HG03520 (cell line): ENCODE measurements at regions not wholly inside any gene's neighbourhood (a gene's known extent, or its start where the extent isn't known, plus 50 kb on each side); places are given as distances from the start of the nearest gene placed in this dataset.
"Not testable (repeated sequence)": the region's sequence is repeated elsewhere in the genome, so short reads cannot be mapped to it uniquely, and the experiment has no call there.

ENCODE experiments used
- ATAC-seq: cut with Tn5 transposase; IDR thresholded peaks from one replicate; pipeline ENCODE4 v1.9.1; 2021; ENCODE audit warnings: mild to moderate bottlenecking, moderate library complexity; ENCODE audit not compliant: unreplicated experiment

DNA sequence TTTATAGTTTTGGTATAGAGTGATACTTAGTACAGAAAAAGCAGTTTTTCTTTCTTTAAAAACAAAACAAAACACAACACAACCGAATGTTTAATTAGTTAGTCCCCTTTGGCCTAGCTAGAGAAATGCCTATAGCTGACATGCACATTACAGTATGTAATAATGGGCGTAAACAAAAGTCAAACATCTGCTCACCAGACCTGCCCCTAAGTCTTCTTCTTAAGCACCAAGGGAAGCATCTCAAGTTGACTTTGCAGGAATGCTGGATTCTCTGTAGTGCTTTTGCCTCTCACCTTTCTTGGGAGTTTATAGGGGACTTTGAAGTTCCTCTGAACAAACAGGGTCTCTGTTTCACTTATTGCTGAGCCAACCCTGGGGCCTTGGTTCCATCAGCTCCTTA, 143.7 kb downstream of the TM2D1 start:
- no peak for ATAC-seq

DNA sequence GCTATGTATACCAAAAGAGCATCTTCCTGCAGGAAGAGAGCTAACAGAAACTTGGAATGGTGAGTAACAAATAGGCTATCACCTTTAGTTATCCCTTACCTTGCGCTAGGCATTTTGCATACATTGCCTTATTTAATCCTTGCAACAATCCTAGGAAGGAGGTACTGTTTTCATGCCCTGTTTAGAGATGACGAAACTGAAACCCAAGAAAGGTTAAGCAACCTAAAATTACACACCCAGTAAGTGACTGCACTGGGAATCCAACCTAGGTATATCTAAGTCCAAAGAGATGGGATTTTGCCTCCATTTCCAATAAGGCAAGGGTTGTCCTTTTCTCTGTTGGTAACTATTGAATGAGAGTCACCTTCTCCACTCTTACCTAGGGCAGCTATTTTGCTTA, 144.5 kb downstream of the TM2D1 start:
- no peak for ATAC-seq

DNA sequence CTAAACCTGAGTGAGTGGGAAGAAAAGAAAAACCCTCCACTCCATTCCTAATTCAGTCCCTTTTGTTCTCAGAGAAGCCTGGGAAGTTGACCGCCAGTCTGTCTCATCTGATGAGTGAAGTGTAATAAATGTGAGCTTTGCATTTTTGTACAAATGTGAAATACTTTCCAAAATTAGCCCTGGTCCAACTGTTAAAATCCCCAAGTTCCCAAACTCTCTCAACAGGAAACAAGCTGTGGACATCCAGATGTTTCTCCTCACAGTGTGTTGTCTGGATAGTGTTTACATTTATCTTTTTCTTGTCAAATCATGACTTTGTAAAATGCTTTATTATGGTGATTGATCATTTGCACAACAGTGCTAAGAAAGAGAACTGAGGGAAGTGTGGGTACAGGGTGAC, 145.1 kb downstream of the TM2D1 start:
- no peak for ATAC-seq

DNA sequence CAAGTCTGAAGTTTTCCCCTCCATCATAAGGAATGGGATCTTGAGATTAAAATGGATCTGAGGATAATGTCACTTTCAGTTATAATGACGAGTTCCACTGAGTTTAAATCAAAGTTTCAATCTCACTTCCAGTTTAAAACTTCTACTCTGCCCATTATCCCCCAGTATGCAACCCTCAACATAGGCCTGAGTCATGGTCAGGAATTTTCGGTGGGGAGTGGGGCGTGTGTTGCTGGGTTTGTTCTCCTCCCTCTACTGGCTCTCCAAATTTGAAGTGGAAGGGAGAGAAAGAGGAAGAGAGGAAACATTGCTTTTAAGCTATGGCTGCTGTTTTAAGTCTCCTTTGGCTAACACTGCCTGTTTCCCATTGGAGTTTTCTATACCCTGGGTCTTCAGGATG, 152.9 kb downstream of the TM2D1 start:
- ATAC-seq: no peak

DNA sequence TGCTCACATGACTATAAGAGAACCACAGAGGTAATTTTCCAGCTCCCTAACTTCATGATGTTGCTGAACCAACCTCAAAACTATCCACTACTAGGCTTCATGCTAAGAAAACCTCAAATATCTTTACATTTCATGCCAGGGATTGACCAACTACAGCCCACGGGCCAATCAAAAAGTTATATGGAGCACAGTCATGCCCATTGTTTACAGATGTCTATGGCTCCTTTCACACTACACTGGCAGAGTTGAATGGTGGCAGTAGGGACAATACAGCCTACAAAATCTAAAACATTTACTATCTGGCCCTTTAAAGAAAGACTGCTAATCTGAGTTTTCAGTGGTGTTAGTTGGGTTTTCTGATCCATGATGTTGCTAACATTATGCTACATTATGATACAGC, 154.8 kb downstream of the TM2D1 start:
- no peak for ATAC-seq

DNA sequence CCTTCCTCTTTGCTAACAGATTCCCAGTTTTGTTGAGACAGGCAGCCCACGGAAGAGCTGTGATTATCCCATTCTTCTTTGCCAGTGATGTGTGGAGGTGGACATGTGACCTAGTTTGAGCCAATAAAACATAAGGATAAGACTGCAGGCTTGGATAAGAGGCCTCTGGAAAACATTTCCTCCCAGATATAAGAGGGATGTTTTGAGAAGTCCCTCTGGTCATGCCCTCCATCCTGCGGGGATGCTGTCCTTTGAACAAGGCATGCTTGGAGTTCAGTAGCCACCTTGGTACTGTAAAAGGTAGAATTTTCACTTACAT, 155.7 kb downstream of the TM2D1 start:
- ATAC-seq: no peak

DNA sequence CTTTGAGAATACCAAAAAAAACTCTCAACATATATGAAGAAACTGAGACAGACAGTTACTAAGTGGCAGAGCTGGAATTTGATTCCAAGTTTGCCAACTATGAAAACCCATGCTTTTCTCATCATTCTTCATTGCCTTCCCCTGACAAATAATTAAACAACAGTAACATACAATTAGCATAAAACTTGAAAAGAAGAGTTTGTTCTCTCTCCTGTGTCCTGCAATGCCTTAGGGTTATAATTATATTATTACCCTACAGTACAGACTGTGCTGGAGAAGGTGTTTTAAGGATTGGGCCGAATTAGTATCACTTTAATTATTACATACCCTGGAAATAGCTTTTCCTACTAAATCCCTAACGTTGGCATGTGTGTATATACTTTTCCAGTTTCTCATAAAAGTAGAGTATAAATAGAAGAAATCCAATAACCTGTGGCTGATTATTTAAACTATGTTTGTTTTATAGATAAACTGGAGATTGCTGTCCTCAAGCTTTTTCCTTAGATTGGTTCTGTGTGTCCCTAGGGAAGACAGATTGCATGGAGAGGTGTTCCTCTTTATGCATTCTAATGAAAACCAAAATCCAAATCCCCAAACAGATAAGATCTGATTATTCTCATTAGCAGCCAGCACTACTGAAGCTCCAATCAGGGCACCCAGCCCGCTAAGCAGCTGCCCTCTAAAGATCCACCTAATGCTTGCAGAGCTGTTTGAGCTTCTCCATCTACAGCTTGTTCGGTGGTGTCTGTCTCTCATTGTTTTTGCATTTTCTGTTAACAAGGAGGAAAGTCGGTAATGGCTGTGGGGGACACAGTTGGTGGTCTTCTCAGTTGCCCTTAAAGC, 156.3 kb downstream of the TM2D1 start:
- ATAC-seq: no peak

DNA sequence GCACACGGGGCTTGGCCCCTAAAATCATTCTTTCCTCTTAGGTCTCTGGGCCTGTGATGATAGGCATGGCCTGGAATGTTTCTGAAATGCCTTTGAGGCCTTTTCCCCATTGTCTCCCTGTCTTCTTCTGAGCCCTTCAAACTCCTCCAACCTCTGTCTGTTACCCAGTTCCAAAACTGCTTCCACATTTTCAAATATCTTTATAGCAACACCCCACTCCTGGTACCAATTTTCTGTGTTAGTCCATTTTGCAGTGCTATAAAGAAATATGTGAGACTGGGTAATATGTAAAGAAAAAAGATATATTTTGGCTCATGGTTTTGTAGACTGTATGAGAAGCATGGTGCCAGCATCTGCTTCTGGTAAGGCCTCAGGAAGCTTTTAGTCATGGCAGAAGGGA, 158.8 kb downstream of the TM2D1 start:
- ATAC-seq: no peak

DNA sequence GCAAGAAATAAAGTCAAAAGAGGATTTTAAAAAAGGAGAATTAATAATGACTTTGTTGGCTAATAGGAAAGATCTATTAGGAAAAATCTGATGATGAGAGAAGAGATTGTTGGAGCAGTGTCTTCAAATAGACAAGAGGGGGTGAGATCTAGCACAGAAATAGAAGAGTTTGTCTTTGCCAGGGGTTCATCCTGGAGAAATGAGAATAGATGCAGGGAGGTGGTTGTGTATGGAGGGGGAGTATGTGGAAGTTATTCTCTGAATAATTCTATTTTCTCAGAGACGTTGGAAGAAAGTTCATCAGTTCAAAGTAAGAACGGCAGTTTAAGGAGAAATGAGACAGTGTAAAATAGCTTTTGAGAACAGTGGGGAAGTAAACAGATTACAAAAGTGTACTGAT, 161.3 kb downstream of the TM2D1 start:
- ATAC-seq: no peak

DNA sequence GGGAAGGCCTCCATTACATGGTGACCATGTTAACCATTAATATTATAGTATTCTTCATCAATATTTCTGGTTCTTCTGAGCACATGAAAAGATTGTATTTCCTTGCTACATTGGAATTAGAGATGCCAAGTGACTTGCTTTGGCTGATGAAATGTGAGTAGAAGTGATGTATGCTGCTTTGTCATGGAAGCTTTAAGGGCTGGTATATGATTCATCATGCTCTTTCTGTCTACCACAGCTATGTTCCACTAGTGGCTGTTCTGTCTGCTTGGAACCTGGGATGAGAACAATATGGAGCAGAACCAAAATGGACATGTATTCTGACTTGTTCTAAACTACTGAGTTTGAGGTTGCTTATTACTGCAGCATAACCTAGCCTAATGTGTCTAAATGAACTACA, 163.3 kb downstream of the TM2D1 start:
- ATAC-seq: no peak

DNA sequence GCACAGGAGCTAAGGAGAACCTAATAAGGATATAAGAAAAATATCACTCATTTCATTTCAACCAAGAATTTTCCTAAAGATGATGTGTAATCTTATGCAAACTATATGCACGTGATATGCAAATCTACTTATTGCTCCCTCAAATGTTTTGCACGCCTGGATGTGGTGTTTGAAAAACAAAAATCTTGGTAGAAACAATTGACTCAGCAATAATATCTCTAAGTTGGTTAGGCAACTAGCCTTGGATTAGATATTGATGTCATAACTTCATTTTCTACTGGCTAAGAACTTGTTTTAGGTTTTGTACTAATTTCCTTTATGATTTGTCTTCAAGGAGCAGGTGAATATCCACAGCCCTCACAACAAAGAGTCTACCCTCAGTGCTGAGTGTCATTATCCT, 164.6 kb downstream of the TM2D1 start:
- no peak for ATAC-seq

DNA sequence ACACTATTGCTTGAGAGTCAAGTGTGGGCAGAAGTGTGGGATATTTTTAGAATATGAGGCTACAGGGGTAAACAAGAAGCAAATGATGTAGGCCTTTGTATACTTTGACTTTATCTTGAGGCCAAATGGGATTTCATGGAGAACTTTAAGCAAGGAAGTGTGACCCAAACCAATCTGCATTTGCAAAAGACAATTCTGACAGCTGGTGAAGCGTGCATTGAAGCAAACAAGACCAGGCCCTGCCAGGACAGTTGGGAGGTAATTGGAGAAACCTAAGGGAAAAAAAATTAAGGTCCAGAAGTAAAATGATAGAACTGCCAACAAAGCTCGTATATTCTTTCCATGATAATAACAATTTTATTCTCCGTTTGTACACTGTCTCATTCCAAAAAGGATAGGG, 168.3 kb downstream of the TM2D1 start:
- no peak for ATAC-seq

DNA sequence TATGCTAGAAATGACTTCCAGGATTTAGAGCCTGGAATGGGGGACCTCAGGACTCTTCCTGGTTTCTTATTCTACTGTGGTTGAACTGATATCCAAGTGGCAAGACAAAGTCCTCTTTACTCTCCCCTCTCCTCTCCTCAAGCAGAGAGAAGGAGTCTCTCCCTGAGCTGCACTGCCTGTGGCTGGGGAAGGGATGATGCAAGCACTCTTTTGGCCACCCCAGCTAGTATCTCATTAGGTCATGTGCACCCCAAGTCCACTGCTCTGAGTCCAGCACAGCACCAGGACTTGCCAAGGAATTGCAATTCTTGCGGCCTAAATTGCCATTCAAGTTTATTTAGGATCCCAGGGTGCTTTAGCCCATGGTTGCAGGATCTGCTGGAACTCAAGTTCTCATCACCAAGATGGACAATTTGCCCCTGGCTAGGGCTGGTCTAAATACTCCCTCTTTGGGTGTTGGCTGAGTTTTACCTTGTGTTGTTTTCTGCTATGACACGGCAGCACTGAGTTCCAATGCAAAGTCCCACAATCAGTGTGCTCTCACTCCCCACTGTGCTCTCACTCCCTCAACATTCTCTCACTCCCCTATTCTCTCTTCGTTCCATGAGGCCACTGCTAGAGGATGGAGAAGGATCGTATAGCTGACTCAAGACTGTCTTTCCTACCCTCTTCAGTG, 172.2 kb downstream of the TM2D1 start:
- ATAC-seq: no peak

DNA sequence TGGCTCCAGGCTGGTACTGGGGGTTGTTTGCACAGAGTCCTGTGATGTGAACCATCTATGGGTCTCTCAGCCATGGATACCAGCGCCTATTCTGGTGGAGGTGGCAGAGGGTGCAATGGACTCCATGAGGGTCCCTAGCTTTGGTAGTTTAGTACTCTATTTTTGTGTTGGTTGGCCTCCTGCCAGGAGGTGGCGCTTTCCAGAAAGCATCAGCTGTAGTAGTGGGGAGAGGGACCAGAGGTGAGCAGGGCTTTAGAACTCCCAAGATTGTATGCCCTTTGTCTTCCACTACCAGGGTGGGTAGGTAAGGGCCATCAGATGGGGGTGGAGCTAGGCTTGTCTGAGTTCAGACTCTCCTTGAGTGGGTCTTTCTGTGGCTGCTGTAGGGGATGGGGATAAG, 177.6 kb downstream of the TM2D1 start:
- ATAC-seq: not testable (repeated sequence)

DNA sequence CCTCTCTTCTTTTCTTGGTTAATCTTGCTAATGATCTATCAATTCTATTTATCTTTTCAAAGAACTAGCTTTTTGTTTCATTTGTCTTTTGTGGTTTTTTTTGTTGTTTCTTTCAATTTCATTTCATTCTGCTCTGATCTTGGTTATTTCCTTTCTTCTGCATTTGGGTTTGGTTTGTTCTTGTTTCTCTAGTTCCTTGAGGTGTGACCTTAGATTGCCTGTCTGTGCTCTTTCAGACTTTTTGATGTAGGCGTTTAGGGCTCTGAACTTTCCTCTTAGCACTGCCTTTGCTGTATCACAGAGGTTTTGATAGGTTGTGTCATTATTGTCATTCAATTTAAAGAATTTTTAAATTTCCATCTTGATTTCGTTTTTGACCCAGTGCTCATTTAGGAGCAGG, 180.1 kb downstream of the TM2D1 start:
- not testable (repeated sequence) for ATAC-seq

DNA sequence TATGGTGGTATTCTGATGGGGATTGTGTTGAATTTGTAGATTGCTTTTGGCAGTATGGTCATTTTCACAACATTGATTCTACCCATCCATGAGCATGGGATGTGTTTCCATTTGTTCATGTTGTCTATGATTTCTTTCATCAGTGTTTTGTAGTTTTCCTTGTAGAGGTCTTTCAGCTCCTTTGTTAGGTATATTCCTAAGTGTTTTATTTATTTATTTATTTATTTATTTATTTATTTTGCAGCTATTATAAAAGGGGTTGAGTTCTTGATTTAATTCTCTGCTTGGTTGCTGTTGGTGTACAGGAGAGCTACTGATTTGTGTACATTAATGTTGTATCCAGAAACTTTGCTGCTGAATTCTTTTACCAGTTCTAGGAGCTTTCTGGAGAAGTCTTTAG, 181.4 kb downstream of the TM2D1 start:
- ATAC-seq: not testable (repeated sequence)

DNA sequence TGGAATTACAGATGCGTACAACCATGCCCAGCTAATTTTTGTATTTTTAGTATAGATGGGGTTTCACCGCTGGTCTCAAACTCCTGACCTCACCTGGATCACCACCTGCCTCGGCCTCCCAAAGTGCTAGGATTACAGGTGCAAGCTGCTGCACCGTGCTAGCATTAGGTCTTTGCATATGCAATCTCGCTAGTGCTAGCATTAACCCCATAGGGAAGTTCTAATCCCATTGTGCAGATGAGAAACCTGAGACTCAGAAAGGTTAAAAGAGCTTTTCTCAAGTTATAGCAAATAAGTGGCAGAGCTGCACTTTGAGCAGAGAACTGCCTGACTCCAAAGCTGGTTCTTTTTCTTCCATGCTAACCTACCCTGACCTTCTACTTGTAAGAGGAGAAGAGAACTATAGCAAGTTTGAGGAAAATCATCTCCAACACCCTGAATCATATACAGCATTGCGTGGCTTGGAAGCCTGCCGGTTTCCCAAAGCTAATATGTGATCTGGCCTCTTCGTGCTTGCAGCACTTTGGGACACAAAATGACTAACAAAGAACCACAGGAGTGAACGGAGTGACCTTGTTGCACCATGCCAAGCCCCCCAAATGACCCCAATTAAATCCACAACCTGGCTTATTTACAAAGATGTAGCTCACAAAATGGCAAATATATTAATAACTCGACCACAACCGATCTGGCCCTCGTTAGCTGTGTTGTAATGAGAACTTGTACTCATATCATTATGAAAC, 185.1 kb downstream of the TM2D1 start:
- ATAC-seq: no peak

DNA sequence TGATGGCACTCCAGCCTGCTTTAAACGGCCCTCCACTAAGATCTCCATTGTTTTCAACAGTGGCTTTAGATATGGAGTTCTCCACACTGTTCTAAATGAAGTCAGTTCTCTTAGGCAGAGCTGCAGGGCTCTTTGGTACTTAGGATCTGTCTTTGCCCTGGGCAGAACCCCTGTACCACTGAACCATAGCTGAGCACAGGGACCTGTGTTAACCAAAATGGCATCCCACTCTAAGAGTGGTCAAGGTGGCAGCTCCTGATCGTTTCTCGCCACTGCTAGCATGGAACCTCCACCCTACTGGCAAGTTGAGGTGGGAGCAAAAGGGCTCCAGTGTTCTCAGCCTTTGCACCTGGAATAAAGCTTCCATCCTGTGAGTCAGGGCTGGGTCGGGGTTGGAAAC, 186.7 kb downstream of the TM2D1 start:
- ATAC-seq: no peak

DNA sequence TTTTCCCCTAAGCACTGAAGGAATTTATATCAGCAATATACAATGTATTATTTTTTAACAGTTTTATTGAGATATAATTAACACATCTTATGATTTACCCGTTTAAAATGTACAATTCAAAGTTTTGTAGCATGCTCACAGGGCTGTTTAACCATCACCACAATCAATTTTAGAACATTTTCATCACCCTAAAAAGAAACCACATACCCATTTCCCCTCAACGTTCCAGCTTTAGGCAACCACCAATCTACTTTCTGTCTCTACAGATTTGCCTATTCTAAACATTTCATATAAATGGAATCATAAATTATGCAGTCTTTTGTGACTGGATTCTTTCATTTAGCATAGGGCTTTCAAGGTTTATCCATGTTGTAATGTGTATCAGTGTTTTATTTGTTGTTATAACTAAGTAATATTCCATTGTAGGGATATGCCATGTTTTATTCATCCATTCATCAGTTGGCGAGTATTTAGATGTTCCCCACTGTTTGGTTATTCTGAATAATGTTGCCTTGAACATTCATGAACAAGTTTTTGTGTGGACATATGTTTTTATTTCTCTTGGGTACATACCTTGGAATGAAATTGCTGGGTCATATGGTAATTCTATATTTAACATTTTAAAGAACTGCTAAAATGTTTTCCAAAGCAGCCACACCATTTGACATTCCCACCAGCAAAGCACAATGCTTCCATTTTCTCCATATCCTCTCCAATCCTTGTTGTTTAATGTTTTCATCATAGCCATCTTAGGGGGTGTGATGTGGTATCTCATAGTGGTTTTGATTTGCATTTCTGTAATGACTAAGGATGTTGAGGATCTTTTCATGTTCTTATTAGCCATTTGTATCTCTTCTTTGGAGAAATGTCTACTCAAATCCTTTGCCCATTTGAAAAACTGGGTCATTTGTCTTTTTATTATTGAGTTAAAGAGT, 188.5 kb downstream of the TM2D1 start:
- no peak for ATAC-seq

DNA sequence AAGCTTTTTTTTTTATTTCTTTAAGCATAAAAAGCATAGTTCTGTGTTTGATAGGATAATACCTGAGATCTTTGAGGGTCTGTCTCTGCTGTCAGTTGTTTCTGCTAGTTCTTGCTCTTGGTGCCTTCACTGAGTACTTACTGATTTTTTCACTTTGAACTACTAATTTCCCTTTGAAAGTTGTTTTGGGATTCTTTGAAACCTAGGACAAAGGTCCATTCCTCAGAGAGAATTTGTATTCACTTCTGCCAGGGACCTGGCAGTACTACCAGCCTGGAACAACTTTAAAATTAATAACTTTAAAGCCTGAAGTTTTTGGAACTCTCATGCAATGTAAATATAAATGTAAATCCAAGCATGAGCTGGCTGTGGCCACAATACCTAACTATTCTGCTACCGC, 190.1 kb downstream of the TM2D1 start:
- ATAC-seq: no peak

DNA sequence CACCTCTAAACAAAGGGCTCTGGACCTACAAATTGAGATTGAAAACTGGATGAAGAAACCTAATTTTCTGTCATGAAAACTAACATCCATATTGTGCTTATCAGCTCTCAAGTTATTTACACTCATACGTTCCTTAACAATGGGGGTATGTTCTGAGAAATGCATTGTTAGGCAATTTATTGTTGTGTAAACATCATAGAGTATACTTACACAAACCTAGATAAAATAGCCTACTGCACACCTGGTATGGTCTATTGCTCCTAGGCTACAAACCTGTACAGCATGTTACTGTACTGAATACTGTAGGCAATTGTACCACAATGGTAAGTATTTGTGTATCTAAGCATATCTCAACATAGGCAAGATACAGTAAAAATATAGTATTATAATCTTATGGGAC, 191.4 kb downstream of the TM2D1 start:
- ATAC-seq: no peak
